ENCODE measurements at regions not wholly inside any gene's neighbourhood (a gene's known extent, or its start where the extent isn't known, plus 50 kb on each side); places are given as distances from the start of the nearest gene placed in this dataset.

DNA sequence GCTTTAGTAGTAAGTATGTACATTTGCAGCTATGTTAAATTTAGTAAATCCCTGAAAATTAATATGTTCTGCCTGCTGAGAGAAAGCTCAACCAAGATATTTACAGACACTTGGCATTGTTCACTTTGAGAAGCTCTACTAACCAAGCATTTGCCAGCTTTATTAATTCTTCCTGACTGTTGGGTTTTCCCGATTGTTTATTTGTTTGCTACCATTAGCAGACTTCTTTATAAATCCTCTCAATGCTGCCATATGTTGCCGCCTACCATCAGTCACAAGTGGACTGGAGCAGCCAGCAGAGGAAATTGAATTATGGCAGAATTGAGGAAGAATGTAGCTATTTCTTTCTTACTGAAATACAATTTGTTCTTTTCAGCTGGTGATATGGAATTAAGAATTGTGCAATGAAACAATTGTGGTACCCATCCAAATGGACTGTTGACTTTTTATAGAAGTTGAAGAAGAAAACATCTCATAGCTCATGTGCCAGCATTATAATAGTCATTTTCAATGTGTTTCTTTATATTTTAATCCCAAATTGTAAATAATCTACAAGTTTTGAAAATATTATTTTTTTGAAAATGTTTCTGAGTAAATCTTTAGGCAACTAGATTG is 588.7 kb upstream of the CDH6 start:
- Mint-ChIP-seq H3K4me3 (no peak overlapping the region), H3K36me3 (ENCODE audit: low read depth) (no peaks in the 10 kb centered on the region), H3K4me1 (no peaks in the 10 kb centered on the region), H3K27me3 (no peaks in the 10 kb centered on the region), H3K27ac (no peak overlapping the region), H3K9me3 (peaks cover 6% of the 10 kb centered on the region)
- ATAC-seq (replicated peaks), result no peak

DNA sequence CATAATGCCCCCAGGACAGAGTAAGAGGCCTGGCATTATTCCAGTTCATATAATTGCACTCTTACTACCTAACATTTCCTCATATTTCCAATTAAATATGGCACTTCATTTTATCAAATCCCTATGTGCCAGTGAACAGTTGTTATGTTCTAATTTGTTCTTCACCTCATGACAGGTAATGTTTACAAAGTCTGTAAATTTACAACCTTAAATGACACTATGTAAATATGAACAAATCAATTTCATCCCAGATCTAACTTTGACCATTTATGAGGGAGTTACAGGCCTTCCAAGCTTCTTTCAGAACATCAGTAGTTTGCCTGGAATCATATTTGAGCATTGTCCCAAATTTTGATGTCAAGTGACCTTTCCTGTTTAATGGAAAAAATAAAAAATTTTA is 592.6 kb upstream of the CDH6 start:
- no peak for ATAC-seq (replicated peaks)
- Mint-ChIP-seq H3K27ac (no peak overlapping the region), H3K36me3 (ENCODE audit: low read depth) (no peaks in the 10 kb centered on the region), H3K9me3 (peaks cover 11% of the 10 kb centered on the region), H3K4me1 (no peaks in the 10 kb centered on the region), H3K27me3 (no peaks in the 10 kb centered on the region), H3K4me3 (no peak overlapping the region)

DNA sequence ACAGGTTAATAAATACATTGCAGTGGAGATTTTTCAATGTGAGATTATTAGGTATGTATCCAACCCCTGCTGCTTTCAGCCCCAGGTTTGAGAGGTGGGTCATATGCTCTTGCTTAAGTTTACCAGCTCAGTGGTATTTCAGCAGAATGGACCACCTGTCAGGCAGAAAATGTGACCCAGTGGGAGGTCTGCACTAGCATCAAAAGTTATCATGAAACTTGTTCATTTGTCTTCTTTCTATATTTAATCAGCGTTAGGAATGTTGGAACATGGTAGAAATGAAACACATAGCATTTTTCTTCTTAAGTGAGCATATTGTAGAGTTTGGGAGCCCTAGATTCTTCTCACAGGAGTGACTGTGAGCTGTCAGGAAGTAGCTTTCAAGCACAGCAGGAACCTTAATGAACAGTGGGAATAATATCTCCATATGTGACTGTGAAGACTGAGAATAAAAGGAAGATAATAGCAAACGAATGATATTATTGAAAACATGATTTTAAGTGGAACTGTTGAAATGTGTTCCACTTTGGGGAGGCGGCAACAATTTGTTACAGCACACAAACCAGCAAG is 596.9 kb upstream of the CDH6 start:
- H3K36me3 Mint-ChIP-seq (ENCODE audit: low read depth), result no peaks in the 10 kb centered on the region
- H3K4me3 Mint-ChIP-seq, result no peak overlapping the region
- no peaks in the 10 kb centered on the region for H3K4me1 Mint-ChIP-seq
- peaks cover 13% of the 10 kb centered on the region for H3K9me3 Mint-ChIP-seq
- H3K27me3 Mint-ChIP-seq, result no peaks in the 10 kb centered on the region
- no peak for ATAC-seq (replicated peaks)
- H3K27ac Mint-ChIP-seq, result no peak overlapping the region

DNA sequence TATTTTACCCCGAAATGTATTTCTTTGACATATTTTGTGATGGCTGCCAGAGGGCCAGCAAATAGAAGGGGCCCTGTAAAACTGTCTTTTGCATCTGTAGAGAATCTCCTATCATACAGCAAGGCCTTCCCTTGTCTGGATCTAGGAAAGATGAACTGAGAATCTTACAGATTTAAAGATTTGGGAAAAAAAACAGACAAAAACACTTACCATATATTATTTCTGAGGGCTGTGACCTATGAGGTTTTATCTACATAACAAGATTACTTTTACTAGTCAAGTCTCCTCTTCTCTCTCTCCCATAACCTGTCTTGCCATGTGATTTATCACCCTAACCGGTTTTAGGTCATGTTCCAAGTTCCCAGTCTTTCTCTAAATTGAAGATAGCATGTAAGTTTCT is 599.2 kb upstream of the CDH6 start:
- H3K27ac Mint-ChIP-seq, result no peak overlapping the region
- H3K4me1 Mint-ChIP-seq, result no peaks in the 10 kb centered on the region
- H3K36me3 Mint-ChIP-seq (ENCODE audit: low read depth), result no peaks in the 10 kb centered on the region
- ATAC-seq (replicated peaks), result no peak
- H3K4me3 Mint-ChIP-seq, result no peak overlapping the region
- peaks cover 13% of the 10 kb centered on the region for H3K9me3 Mint-ChIP-seq
- H3K27me3 Mint-ChIP-seq, result no peaks in the 10 kb centered on the region

DNA sequence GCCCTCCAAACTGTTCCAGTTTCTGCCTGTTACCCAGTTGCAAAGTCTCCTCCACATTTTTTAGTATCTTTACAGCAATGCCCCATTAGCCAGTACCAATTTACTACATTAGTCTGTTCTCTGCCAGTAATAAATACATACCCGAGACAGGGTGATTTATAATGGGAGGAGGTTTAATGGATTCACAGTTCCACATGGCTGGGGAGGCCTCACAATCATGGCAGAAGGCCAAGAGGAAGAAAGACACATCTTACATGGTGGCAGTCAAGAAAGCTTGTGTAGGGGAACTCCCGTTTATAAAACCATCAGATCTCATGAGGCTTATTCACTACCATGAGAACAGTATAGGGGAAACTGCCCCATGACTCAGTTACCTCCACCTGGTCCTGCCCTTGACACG is 600.7 kb upstream of the CDH6 start:
- Mint-ChIP-seq H3K9me3 (peaks cover 8% of the 10 kb centered on the region), H3K27me3 (no peaks in the 10 kb centered on the region), H3K27ac (no peak overlapping the region), H3K4me3 (no peak overlapping the region), H3K4me1 (no peaks in the 10 kb centered on the region), H3K36me3 (ENCODE audit: low read depth) (no peaks in the 10 kb centered on the region)
- ATAC-seq (replicated peaks), result no peak

DNA sequence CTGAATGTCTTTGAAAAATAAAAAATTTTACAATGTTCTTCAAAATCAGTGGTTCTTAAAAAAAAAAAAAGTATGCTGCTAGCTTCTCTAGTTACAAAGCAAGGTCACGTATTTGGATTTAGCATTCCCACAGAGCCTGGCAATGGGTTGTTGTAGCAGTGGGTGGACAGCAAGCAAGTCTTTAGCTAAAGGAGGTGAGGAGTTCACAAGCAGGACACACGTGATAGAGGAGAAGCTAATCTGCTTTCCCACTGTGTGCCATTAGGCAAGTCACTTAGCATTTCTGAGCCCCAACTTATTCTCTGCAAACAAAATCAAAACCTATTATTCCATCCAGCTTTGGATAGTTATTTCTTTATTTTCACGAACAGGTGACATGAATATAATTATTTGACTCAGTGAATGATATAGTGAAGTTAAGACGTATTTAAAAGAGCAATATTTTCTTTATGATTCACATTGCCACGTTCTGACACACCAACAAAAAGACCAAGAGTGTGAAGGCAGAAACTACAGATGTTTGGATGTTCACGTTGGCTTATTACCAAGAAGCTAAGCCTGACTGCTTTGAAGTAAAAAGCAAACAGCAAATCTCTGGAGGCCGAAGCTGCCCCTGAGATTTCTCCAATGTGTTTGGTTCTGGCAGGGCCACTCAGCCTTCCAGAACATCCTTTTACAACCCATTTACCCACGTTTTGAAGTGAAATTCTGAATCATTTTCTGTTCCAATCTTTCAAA is 612.1 kb upstream of the CDH6 start:
- Mint-ChIP-seq H3K9me3 (peaks cover 8% of the 10 kb centered on the region), H3K4me3 (no peak overlapping the region), H3K27me3 (no peaks in the 10 kb centered on the region), H3K4me1 (no peaks in the 10 kb centered on the region), H3K27ac (no peak overlapping the region), H3K36me3 (ENCODE audit: low read depth) (no peaks in the 10 kb centered on the region)
- no peak for ATAC-seq (replicated peaks)

DNA sequence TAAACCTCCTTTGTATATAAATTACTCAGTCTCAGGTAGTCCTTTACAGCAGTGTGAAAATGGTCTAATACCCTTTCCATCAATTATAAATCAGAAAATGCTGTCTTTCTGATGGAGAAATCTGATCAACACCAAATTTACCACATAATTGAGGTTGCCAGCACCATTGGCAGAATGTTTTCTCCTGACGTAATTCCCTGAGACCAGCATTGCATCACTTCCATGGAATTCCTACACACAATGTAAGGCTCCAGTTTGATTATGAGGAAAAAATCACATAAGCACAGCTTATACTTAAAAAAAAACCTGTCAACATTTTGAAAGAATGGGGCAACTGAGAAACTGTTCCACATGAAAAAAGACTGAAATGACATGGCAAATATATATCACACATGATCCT is 618.7 kb upstream of the CDH6 start:
- Mint-ChIP-seq H3K27me3 (no peaks in the 10 kb centered on the region), H3K4me3 (no peak overlapping the region), H3K27ac (no peak overlapping the region), H3K36me3 (ENCODE audit: low read depth) (no peaks in the 10 kb centered on the region), H3K4me1 (no peaks in the 10 kb centered on the region), H3K9me3 (peaks cover 8% of the 10 kb centered on the region)
- ATAC-seq (replicated peaks), result no peak

DNA sequence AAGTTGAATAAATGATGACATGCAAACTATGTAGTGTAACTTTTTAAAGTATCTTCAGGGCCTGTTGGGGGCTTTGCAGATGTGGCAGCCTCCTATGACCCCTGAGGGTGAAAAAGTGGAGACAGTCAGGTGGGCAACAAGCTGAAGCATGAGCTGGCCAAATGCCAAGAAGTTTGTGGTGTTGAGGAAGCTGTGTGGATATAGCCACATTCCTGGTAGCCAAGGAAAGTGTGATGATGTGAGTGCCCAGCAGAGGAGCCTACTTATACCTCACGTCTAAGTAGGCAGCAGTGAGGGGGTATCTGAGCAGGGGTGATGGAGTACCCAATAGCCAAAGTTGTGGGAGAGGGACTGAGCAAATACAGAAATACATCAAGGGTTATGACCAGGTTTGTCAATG is 621.2 kb upstream of the CDH6 start:
- no peaks in the 10 kb centered on the region for H3K4me1 Mint-ChIP-seq
- no peak overlapping the region for H3K4me3 Mint-ChIP-seq
- H3K36me3 Mint-ChIP-seq (ENCODE audit: low read depth), result no peaks in the 10 kb centered on the region
- no peak overlapping the region for H3K27ac Mint-ChIP-seq
- H3K9me3 Mint-ChIP-seq, result peaks cover 13% of the 10 kb centered on the region
- H3K27me3 Mint-ChIP-seq, result no peaks in the 10 kb centered on the region
- no peak for ATAC-seq (replicated peaks)

DNA sequence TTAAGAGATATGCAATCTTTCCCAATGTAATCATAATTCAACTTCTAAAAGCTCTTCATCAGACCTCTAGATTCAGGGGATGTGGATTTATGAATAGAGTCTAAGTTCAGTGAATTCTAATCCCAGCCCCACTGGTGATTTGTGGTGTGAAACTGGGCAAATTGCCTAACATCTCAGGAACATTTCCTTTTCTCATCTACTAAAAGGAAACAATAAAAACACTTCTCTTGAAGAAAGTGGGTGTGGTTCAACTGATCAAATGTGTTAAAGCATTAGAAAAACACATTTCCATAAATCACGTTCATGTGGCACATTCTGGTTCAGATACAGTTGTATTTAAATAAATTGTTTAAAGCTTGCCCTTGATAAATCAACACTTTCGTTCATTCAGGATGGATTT is 631.7 kb upstream of the CDH6 start:
- H3K27me3 Mint-ChIP-seq, result no peaks in the 10 kb centered on the region
- H3K36me3 Mint-ChIP-seq (ENCODE audit: low read depth), result no peaks in the 10 kb centered on the region

DNA sequence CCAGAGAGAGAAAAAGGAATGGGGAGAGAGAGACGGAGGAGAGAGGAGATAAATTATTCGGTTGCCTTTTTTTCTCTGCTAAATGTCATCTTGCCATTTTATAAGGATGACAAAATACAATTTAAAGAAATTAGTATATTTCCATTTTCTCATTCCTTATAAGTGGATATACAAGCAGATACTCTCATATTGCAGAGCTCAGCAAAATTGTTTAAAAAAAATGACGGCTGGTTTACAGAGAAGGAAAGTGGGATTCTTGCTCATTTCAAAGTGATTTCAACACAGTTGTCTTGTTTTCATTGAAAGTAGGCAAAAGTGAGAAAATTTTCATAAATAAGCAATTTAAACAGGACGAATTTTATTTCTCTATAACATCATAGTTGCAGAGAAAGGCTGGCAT is 641.9 kb upstream of the CDH6 start:
- no peak overlapping the region for H3K4me3 Mint-ChIP-seq
- no peak overlapping the region for H3K27ac Mint-ChIP-seq
- no peak for ATAC-seq (replicated peaks)
- H3K9me3 Mint-ChIP-seq, result peaks cover 11% of the 10 kb centered on the region
- no peaks in the 10 kb centered on the region for H3K27me3 Mint-ChIP-seq
- no peaks in the 10 kb centered on the region for H3K4me1 Mint-ChIP-seq
- H3K36me3 Mint-ChIP-seq (ENCODE audit: low read depth), result no peaks in the 10 kb centered on the region

More for the DNA sequence above, 631.7 kb upstream of the CDH6 start:
- no peak for ATAC-seq (replicated peaks)
- no peak overlapping the region for H3K27ac Mint-ChIP-seq
- H3K4me1 Mint-ChIP-seq, result no peaks in the 10 kb centered on the region
- H3K9me3 Mint-ChIP-seq, result no peaks in the 10 kb centered on the region
- no peak overlapping the region for H3K4me3 Mint-ChIP-seq

DNA sequence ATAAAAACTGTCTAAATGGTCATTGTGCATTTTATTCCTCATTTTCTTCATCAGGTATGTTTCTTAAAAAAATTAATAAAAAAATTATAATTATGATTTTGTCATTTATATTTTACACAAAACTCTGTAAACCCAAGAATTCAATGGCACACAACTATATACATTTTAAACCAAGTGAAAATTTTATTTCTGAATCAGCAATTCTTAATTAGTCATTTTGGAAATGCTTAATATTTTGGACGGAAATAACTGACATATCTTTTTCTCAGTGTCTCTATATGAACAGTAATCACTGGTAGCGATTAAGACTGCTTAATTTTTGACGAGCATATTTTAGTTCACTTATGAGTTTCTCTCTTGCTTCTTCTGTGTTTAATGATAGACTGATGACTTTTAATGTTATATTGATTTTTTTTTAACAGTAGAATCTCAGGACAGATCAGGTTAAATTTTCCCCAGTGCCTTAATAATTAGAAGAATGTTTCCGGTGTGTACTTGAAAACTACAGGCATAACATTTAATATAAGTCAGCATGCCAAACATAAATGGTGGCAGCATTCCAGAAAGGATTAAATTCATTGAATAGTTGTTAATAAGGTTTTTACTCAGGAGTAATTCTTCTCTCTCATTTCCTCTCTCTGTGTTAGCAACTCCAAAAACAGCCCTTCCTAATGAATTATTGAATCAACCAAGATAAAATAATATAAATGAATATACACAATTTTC is 644.7 kb upstream of the CDH6 start:
- Mint-ChIP-seq H3K27me3 (no peaks in the 10 kb centered on the region), H3K36me3 (ENCODE audit: low read depth) (no peaks in the 10 kb centered on the region), H3K9me3 (peaks cover 17% of the 10 kb centered on the region), H3K4me3 (no peak overlapping the region), H3K27ac (no peak overlapping the region), H3K4me1 (no peaks in the 10 kb centered on the region)
- ATAC-seq (replicated peaks), result no peak

DNA sequence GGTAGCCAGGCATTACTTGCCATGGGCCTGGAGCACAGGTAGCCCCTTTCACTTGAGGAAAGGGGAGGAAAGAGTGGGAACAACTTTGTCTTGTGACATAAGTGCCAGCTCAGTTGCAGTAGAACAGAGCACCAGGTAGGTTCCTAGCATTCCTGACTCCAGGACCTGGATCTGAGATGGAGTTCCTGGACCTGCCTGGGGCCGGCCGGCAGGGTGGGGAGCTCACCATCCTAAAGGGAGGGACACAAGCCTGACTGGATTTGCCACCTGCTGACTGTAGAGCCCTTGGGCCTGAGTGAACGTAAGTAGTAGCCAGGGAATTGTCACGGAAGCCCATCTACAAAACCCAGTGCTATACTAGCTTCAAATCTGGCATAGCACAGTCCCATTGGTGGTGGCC is 653.3 kb upstream of the CDH6 start:
- Mint-ChIP-seq H3K4me1 (no peaks in the 10 kb centered on the region), H3K4me3 (no peak overlapping the region), H3K36me3 (ENCODE audit: low read depth) (no peaks in the 10 kb centered on the region), H3K9me3 (peaks cover 18% of the 10 kb centered on the region), H3K27me3 (no peaks in the 10 kb centered on the region), H3K27ac (no peak overlapping the region)
- no peak for ATAC-seq (replicated peaks)

DNA sequence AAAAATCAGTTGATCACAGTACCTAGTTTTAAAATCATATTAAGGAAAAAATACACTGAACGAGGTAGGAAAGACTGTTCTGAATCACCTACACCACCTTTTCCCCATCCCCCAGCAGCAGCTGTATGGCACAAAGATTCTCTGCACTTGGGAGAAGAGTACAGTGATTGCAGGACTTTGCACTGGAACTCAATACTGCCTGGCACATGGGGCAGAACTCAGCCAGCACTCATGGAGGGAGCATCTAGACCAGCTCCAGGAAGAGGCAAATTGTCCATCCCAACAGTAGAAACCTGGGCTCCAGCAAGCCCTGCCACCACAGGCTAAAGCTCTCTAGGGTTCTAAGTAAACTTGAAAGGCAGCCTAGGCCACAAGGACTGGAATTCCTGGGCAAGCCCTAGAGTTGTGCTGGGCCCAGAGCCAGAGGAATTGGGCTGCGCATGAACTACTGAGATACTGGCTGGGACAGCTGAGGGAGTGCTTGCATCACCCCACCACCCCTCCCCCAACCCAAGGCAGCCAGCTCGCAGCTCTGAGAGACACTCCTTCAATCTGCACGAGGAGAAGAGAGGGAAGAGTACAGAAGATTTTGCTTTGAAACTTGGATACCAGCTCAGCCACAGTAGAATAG is 654.4 kb upstream of the CDH6 start:
- Mint-ChIP-seq H3K27me3 (no peaks in the 10 kb centered on the region), H3K9me3 (peaks cover 19% of the 10 kb centered on the region), H3K27ac (no peak overlapping the region), H3K4me1 (no peaks in the 10 kb centered on the region), H3K4me3 (no peak overlapping the region), H3K36me3 (ENCODE audit: low read depth) (no peaks in the 10 kb centered on the region)
- ATAC-seq (replicated peaks), result no peak

DNA sequence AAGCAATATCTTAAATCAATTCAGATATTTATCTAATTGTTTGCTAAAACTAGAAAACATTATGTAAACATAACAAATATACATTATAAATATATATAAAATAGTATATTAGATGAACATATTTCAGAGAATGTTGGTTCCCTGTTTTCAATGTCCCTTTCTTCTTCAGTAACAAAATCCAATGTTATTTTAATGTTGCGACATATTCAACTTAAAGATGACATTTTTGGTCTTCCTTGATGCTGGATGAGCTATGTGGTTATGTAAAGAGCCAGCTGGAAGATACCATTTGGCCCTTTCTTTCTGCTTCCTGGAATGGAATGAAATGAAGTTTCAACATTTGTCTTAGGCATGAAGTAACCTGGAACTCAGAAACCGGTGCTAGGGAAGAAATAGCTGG is 668.1 kb upstream of the CDH6 start:
- Mint-ChIP-seq H3K4me3 (no peak overlapping the region), H3K9me3 (peaks cover 11% of the 10 kb centered on the region), H3K27ac (no peak overlapping the region), H3K27me3 (no peaks in the 10 kb centered on the region), H3K4me1 (no peaks in the 10 kb centered on the region), H3K36me3 (ENCODE audit: low read depth) (no peaks in the 10 kb centered on the region)
- no peak for ATAC-seq (replicated peaks)
